Fibroblast of pulmonary artery (primary cell): ENCODE measurements at regions not wholly inside any gene's neighbourhood (a gene's known extent, or its start where the extent isn't known, plus 50 kb on each side); places are given as distances from the start of the nearest gene placed in this dataset.

Experiments
- DNase-seq: peaks from one replicate; pipeline ENCODE4 v3.0.0-alpha.2; 2010; ENCODE audit warnings: low read depth
- H3K4me3 ChIP-seq: replicated peaks from 2 replicates; pipeline ENCODE4 v1.5.1; 2011; ENCODE audit warnings: low read depth, mild to moderate bottlenecking, control low read depth, low read length, moderate library complexity
- CTCF ChIP-seq: IDR thresholded peaks from 2 replicates; pipeline ENCODE4 v1.5.1; 2011; ENCODE audit warnings: mild to moderate bottlenecking, control low read depth, low read length, inconsistent platforms; ENCODE audit errors: missing control alignments

- TF ChIP-seq CTCF, result no peak
- no peak for DNase-seq
- H3K4me3 ChIP-seq, result no peak overlapping the region
These were observed 152.7 kb downstream of the SALL1 start for GRCh38 chr16:50998411-50998810.

DNA sequence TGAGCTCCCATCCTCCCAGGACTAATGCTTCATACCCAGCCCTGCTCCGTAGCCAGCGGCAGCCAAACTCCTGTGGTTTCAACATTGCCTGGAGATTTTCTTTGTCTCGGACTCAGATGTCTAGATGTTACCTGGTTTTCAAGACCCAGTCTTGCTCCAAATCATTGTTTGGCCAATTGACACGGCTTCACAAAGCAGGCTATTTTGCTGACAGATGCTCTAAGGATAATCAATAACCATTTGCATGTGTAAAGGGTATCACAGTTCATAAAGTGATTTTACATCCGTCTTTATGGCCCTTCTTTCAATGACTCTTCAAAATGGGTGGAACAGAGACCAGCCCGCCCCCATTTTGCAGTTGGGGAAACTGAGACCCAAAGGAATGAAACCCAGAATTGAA, 153.4 kb downstream of the SALL1 start:
- TF ChIP-seq CTCF, result no peak
- no peak for DNase-seq
- H3K4me3 ChIP-seq, result no peak overlapping the region

DNA sequence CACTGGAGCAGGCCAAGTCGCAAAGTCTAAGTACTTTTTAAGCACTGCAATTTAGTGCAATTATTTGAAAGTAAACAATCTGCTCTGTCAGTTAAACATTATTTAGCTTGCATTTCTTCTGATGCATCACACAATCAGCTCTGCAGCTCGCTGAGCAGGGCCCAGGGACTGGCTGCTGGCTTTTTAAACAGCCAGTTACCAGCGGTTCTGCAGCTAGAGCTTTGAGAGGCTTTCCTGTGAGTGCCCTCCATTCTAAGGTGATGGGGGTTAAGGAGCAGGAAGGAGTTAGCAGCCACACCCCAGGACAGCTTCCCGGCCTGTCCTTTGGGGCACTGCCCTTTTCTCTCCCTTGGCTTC, 154.3 kb downstream of the SALL1 start:
- TF ChIP-seq CTCF, result no peak
- H3K4me3 ChIP-seq, result no peak overlapping the region
- DNase-seq, result no peak

GRCh38 chr16:50996166-50996829, 154.8 kb downstream of the SALL1 start:
- H3K4me3 ChIP-seq, result no peak overlapping the region
- no peak for DNase-seq
- TF ChIP-seq CTCF, result no peak

GRCh38 chr16:50994995-50995394, 156.1 kb downstream of the SALL1 start:
- H3K4me3 ChIP-seq, result no peak overlapping the region
- TF ChIP-seq CTCF, result no peak
- no peak for DNase-seq

DNA sequence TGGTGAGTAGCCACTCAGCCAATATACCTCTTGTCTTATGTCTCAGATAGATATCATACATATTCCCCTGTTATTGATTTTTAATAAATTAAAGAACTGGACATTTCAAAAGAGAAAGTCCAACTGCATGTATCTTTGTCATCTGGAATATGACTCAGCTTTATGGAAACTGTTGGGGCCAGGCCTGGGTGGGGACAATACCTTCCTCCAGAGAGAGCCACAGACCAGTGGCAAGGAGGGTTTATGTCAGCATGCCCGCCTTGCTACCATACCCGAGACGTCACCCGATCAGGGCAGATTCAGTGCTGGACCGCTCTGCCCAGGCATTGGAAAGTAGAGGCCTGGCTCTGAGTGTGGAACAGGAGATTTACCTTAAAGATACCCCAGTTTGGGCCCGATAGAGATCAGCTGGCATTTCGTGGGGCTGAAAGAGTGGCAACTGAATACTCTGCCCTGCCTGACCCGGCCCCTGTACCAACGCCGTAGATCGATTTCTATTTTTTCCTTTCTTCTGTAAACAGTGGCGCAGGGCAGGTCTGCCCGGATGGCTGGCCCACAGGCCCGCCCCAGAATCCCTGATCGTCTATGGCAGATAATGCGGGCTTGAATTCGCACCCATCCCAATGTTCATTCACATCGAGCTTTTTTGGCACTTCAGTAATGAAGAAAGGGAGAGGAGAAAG, 158.6 kb downstream of the SALL1 start:
- TF ChIP-seq CTCF, result no peak
- no peak overlapping the region for H3K4me3 ChIP-seq
- DNase-seq, result no peak

DNA sequence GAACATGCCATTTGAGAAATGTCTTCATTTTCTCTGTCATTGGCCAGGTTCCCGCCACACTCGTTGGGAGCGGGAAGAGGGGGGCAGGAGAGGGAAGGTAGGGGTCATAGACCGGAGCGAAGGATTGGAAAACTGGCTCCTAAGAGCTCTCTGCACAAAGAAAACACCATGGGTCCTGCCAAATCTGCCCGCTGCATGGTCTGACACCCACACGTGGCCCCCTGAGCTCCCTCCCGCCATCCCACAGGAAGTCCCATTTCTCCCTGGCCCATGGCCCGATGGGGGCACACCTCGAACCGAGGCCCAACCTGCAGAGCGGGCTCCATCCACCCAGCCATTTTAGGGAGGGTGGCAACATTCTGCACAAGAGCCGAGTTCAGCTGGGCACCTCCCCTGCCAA, 159.6 kb downstream of the SALL1 start:
- DNase-seq, result no peak
- no peak overlapping the region for H3K4me3 ChIP-seq
- no peak for TF ChIP-seq CTCF
